Mucosa of gallbladder (tissue), 1 donor: ENCODE measurements at regions not wholly inside any gene's neighbourhood (a gene's known extent, or its start where the extent isn't known, plus 50 kb on each side); places are given as distances from the start of the nearest gene placed in this dataset.
A peak's percentile ranks its signal among the peaks of the same experiment; 100 is the strongest.
"Not testable (repeated sequence)": the region's sequence is repeated elsewhere in the genome, so short reads cannot be mapped to it uniquely, and the experiment has no call there.

Source experiments
- DNase-seq: peaks from one replicate; pipeline ENCODE4 v3.0.0-alpha.2; 2020; ENCODE audit warnings: low spot score
- donor health status: DM: no; HTN: no; CAD: no.

DNA sequence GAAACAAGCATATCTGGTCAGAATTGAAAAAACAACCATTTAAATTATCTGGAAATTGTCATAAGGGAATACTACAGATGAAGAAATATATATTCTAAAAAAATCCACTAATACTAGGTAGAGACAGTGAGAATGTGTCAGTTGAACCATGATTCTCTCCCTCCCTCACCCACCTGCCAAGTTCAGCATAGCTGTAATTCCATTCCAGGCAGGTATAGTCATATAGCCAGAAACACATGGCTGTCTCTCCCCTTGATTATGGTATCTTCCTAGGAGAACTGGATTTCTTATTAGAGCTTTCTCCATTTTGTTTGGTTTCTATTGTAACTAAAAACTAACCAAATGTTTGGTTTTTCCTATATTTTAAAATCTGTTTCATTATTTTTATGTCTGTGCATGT is 509.2 kb downstream of the CDH10 start:
- DNase-seq: no peak

- no peak for DNase-seq
Measured at GRCh38 chr5:24141046-24141445, 503.7 kb downstream of the CDH10 start.

- no peak for DNase-seq
Measured at GRCh38 chr5:24142341-24142740, 502.4 kb downstream of the CDH10 start.

DNA sequence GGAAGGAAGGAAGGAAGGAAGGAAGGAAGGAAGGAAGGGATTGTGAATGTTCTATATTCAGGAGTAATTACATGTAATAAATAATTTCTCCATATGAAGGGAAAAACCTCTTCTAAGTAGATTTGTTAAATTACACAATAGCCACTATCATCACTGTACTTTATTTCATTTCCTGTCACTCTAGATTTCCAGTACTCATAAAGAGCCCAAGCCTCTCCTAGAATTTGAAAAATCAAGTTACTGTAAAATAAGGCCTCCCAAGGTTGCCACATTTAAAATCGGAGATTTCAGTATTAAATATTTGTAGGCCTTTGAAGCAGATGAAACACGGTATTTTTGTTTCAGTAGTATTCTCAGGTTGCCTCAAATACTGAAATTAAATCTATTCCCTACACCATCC is 499.0 kb downstream of the CDH10 start:
- DNase-seq: no peak

- no peak for DNase-seq
Measured at GRCh38 chr5:24161559-24161958, 483.2 kb downstream of the CDH10 start.

DNA sequence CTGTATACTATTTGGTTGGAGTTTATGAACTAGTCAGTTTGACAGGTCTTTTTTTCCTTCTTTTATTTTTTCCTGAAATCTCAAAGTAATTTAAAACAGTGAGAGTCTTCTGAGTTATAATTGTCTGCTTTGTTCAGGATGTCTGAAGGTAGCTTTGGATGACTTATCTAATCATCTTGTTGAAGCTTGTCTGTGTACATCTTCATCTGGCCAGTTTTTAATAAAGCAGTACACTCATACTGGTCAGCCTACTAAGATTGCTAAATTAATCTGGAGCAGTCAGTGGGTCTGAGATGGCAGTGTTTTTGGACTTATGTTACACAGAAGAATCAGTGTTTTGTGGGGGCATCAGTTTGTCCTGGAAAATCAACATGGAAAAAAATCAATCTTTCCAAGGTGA is 482.4 kb downstream of the CDH10 start:
- no peak for DNase-seq

GRCh38 chr5:24163091-24163490 is 481.7 kb downstream of the CDH10 start:
- peak; percentile 16 for DNase-seq

DNA sequence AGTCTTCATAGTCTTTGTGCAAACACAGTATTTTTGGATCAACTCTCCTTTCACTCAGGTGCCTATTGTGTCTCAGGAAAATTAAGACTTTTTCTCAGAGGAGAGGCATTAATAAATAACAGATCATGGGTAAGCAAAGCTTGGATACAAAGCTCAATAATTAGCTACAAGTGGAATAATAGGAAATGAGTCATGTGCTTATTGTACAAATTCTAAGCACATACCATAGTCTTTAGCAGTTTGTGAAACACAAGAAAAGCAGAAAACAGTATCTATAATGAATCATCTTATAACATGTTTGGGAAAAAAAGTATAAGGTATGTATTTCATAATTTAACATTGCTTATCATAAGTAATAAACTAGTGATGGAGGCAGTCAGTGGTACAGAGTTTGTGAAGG is 477.0 kb downstream of the CDH10 start:
- no peak for DNase-seq

- no peak for DNase-seq
Measured at GRCh38 chr5:24170026-24170425, 474.8 kb downstream of the CDH10 start.

- DNase-seq: not testable (repeated sequence)
Measured at GRCh38 chr5:24170930-24171329, 473.8 kb downstream of the CDH10 start.

GRCh38 chr5:24177821-24178220 is 467.0 kb downstream of the CDH10 start:
- DNase-seq: no peak

DNA sequence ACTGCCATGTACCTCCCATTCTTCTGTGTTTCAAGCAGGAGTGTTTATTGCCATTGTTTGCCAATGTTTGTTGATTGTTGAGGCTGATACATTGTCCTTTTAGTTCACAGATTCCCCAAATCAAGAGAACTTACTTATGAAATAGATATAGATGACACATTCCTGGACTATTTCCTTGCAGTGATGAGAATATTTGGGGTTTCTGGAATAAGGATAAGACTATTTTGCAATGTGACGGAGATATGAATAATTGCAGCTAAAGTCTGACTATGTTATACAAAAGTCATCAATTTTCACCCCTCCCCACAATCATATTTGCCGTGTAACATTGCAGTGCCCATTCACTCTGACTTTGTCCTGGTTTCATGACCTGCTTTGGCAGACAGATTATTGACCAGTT is 460.8 kb downstream of the CDH10 start:
- no peak for DNase-seq

GRCh38 chr5:24188216-24188925 is 456.4 kb downstream of the CDH10 start:
- DNase-seq: no peak

DNA sequence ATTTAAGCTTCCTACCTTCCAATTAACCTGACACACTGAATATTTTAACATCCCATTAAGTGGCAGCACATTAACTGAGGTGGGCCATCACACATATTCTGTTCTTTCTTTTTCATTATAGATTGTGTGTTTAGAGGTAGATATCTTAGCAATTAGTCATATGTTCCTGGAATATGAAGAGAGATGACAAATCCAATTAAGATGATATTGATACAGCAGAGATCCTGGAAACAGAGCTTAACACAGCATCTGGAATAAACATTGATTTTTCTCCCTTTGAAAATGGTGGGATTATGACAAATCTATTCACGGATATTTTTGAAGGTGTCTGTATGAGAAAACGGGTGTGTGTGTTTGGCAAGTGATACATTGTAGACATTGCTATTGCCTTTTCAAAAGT is 448.0 kb downstream of the CDH10 start:
- DNase-seq: no peak

- no peak for DNase-seq
Measured at GRCh38 chr5:24208686-24209106, 436.1 kb downstream of the CDH10 start.

DNA sequence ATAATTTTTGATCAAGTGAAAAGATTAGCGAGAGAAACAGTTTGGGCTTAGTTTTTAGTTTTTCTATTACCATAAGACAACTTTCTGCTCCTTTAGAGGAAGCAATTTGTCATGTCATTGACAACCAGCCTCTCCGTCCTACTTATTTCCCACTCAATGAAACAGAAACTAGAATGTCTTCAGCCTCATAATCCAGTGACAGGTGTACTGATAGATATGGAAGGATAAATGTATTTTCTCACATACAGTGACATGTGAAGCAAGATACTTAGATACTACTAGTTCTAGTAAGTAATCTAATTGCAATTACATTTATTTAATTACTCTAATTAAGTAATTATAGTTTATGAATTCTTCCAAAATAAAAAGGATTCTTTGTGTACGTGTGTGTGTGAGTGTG is 429.7 kb downstream of the CDH10 start:
- no peak for DNase-seq

DNA sequence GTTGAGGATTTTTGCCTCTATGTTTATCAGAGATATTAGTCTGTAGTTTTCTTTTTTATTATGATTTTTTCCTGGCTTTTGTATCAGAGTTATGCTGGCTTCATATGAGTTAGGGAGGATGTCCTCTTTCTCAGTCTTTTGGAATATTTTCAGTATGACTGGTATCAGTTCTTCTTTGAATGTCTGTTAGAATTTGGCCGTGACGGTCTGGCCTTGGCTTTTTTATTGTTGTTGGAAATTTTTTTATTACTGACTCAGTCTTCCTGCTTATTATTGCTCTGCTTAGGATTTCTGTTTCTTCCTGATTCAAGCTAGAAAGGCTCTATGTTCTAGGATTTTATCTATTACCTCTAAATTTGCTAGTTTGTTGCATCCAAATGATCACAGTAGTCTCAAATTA is 421.9 kb downstream of the CDH10 start:
- DNase-seq: no peak

- DNase-seq: no peak
Measured at GRCh38 chr5:24225051-24225450, 419.7 kb downstream of the CDH10 start.

DNA sequence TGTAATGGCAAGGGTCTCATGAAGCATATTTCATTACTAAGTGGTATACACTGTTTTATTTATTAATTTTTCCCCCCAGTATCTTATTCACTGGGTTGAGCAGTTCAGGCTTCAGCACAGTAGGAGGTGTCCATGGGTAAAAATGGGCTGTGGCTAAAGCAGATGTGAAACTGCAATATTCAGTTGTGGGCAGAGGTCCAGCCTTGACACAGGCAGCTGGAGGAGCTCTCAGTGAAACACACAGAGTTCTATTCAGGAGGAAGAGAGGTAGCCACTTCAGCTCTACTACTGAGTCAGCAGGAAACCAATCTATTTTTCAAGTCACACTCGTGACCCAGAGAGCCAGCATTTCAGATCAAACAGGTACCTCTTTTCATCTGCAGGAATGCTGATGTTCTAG is 418.3 kb downstream of the CDH10 start:
- no peak for DNase-seq

DNA sequence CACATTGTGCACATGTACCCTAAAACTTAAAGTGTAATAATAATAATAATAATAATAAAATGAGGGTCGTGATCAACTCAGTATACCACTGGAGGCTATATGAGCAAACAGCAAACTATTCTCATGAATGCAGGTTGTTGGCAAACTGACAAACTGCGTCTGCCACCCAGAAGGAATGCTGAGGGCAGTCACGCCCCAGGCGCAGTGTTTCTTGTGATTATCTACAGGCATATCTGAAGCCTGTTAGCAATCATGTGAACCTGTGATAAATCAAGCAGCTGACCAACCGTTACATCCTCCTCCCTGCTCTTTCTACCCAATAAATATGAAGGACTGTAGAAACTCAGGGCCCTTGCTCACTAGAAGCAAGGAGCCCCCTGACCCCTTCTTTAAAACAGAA is 416.9 kb downstream of the CDH10 start:
- not testable (repeated sequence) for DNase-seq

DNA sequence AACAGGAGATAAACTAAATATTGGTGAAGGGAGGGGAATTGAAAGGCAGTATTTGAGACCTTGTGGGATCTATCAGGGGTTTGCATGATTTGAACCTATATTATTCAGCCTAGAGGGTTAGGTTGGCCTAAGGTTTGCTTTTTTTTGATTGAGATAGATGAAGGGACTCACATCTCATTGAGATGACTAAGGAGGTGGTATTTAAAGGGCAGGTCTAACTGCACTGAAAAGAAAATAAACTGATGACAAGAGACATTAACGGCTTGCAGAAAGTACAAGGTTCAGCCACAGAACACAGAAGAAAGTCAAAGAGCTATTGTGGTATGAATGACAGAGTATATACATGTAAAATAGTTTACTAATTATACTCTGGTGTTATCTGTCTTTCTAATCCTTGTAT is 412.7 kb downstream of the CDH10 start:
- DNase-seq: no peak

DNA sequence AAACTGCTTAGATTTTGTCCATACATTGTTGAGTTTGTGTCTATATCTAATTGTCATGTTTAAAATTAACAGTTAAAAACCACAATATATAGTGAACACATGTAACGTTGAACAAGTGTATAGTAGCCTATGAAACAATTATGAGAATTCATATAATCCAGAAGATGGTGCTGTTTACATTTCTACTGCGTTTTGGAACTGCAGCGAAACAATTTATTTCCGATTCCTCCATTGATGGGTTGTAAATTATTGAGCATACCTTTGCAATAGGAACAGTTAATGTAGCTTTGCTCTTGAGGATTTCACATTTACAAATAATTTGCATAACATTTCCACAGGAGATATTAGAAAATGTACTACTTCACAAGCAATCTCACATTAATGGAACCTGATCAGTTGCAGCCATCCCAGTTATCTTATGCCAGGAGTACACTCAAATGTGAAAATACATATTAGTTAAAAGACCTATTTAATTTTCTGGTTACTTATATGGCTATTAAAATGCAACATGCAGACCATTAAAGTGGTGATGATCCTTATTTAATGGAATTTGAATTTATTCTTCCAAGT is 411.8 kb downstream of the CDH10 start:
- no peak for DNase-seq

GRCh38 chr5:24235946-24236345 is 408.8 kb downstream of the CDH10 start:
- DNase-seq: no peak

- no peak for DNase-seq
Measured at GRCh38 chr5:24245821-24246220, 399.0 kb downstream of the CDH10 start.
